T-cell (primary cell): ENCODE measurements at regions not wholly inside any gene's neighbourhood (a gene's known extent, or its start where the extent isn't known, plus 50 kb on each side); places are given as distances from the start of the nearest gene placed in this dataset.
"Not testable (repeated sequence)": the region's sequence is repeated elsewhere in the genome, so short reads cannot be mapped to it uniquely, and the experiment has no call there.

ENCODE experiments used
- ATAC-seq, 4 experiments: fragments of 200-7000 bp in 3 of 4; fragments of 150-1000 bp in 1 of 4; cut with Tn5 transposase; replicated peaks in 1 of 4; 1 replicate in 3 of 4; 2 replicates in 1 of 4; pipeline ENCODE4 v1.10.0; 2021; ENCODE audit warnings: moderate library complexity in 3 of 4, mild to moderate bottlenecking in 2 of 4, moderate number of reproducible peaks in 1 of 4
- CTCF ChIA-PET, 2 donors: fragments of 300-600 bp; sonication (Branson Sonifier 250); formaldehyde crosslinking; loops; one replicate each; lab custom pipeline; 2022; ENCODE audit warnings: antibody characterized with exemption in 2 of 2; lab: Charles Lee
- POLR2A ChIA-PET, 2 donors: fragments of 300-600 bp; sonication (Branson Sonifier 250); formaldehyde crosslinking; loops; one replicate each; lab custom pipeline; 2022; ENCODE audit warnings: antibody characterized with exemption in 2 of 2; lab: Charles Lee
- DNase-seq, 35 experiments: peaks; one replicate each; pipeline versions ENCODE4 v3.0.0 to v3.0.0-alpha.2; 2013 to 2023
- H3K27ac ChIP-seq: one replicate; pipeline ENCODE4 v1.5.1; 2013; ENCODE audit warnings: low read length
- H3K27me3 ChIP-seq, 2 experiments: replicated peaks in 1 of 2; 1 replicate in 1 of 2; 2 replicates in 1 of 2; pipeline versions ENCODE4 v1.6.1 to v1.7.0; 2013; ENCODE audit warnings: low read length in 1 of 2, mixed read lengths in 1 of 2; ENCODE audit not compliant: control insufficient read depth in 2 of 2, insufficient read depth in 2 of 2; ENCODE audit errors: extremely low read depth in 1 of 2
- H3K36me3 ChIP-seq, 2 donors: 1 replicate in 1 of 2; 2 replicates in 1 of 2; pipeline versions ENCODE4 v1.6.1 to v1.7.0; 2013; ENCODE audit warnings: low read length in 1 of 2; ENCODE audit not compliant: control insufficient read depth in 2 of 2, insufficient read depth in 1 of 2; ENCODE audit errors: extremely low read depth in 1 of 2
- H3K4me1 ChIP-seq, 2 experiments: 1 replicate in 1 of 2; 2 replicates in 1 of 2; pipeline versions ENCODE4 v1.6.1 to v1.7.0; 2013; ENCODE audit warnings: low read length in 2 of 2, mixed read lengths in 1 of 2; ENCODE audit not compliant: insufficient read depth in 2 of 2, control insufficient read depth in 1 of 2; ENCODE audit errors: extremely low read depth in 1 of 2
- H3K4me3 ChIP-seq, 2 donors: 1 replicate in 1 of 2; 2 replicates in 1 of 2; pipeline versions ENCODE4 v1.5.1 to v1.7.0; 2013; ENCODE audit warnings: mild to moderate bottlenecking in 2 of 2, low read length in 1 of 2, moderate library complexity in 1 of 2; ENCODE audit not compliant: control insufficient read depth in 1 of 2; ENCODE audit errors: extremely low read depth in 1 of 2
- H3K9me3 ChIP-seq: 2 replicates; pipeline ENCODE4 v1.7.0; 2013
- H3K27ac Mint-ChIP-seq, 2 donors: one replicate each; pipeline ENCODE4 v1.8.0; 2020 to 2021; ENCODE audit warnings: mild to moderate bottlenecking in 2 of 2, mixed read lengths in 2 of 2
- H3K27me3 Mint-ChIP-seq, 2 donors: one replicate each; pipeline ENCODE4 v1.8.0; 2021 to 2022; ENCODE audit warnings: mixed read lengths in 2 of 2
- H3K36me3 Mint-ChIP-seq: one replicate; pipeline ENCODE4 v1.8.0; 2021; ENCODE audit warnings: mixed read lengths
- H3K4me1 Mint-ChIP-seq, 3 donors: one replicate each; pipeline ENCODE4 v1.8.0; 2020 to 2022; ENCODE audit warnings: mixed read lengths in 3 of 3, mild to moderate bottlenecking in 1 of 3
- H3K4me3 Mint-ChIP-seq, 3 donors: one replicate each; pipeline ENCODE4 v1.8.0; 2020 to 2022; ENCODE audit warnings: mild to moderate bottlenecking in 3 of 3, mixed read lengths in 3 of 3, moderate library complexity in 3 of 3
- H3K9me3 Mint-ChIP-seq, 3 donors: one replicate each; pipeline ENCODE4 v1.8.0; 2020 to 2022; ENCODE audit warnings: mixed read lengths in 3 of 3
- WGBS: methylation state at CpG from one replicate; pipeline ENCODE4 v1.1.5; 2013; ENCODE audit warnings: missing lambda C conversion rate; ENCODE audit not compliant: insufficient coverage; 5-methylcytosine and 5-hydroxymethylcytosine counted together

DNA sequence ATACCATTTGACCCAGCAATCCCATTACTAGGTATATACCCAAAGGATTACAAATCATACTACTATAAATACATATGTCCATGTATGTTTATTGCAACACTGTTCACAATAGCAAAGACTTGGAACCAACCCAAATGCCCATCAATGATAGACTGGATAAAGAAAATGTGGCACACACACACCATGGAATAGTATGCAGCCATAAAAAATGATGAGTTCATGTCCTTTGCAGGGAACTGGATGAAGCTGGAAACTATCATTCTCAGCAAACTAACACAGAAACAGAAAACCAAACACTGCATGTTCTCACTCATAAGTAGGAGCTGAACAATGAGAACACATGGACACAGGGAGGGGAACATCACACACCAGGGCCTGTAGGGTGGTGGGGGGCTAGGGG is 127.7 kb upstream of the ARG1 start:
- H3K9me3 Mint-ChIP-seq, H3K4me3 ChIP-seq, H3K27me3 ChIP-seq, H3K27me3 Mint-ChIP-seq, H3K36me3 ChIP-seq, DNase-seq, H3K9me3 ChIP-seq, ATAC-seq, H3K4me3 Mint-ChIP-seq, CTCF ChIA-PET, H3K27ac ChIP-seq, POLR2A ChIA-PET, H3K36me3 Mint-ChIP-seq: not testable (repeated sequence)
- peaks cover 50 to 64% (median 60%) of the 10 kb centered on the region in 3 donors for H3K4me1 Mint-ChIP-seq
- H3K27ac Mint-ChIP-seq: peak overlapping the region in 1 of 2 donors; percentile 95
- peaks cover 5 to 15% of the 10 kb centered on the region in 2 experiments for H3K4me1 ChIP-seq

DNA sequence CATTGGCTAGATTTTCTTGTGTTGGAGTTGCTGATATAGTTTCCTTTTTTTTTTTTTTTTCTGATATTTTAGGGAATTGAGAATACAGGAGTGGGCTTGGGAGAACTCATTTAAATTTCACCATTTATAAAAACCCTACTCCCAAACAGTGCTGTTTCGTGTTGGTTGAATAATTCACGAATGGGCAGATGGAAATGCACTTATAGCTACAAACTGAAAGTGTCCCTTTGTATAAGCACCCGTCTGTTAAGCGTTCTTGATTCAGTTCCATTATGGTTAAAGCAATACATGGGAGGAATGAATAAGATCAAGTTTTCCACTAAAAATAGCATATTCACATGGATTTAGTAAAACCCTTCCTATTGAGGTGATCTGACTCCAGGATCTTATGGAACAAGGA is 122.2 kb upstream of the ARG1 start:
- DNase-seq (no peak), ATAC-seq (no peak)
- Mint-ChIP-seq H3K27me3 (no peaks in the 10 kb centered on the region), H3K9me3 (no peaks in the 10 kb centered on the region), H3K36me3 (no peaks in the 10 kb centered on the region), H3K4me1 (peaks cover 24 to 43% (median 36%) of the 10 kb centered on the region in 3 donors), H3K4me3 (peak overlapping the region in 2 of 3 donors; percentile 7 to 39), H3K27ac (no peak overlapping the region)
- WGBS: 100% methylated on average over 1 of the region's 4 CpGs
- no peaks in the 10 kb centered on the region for H3K9me3 ChIP-seq
- H3K27ac ChIP-seq: no peak overlapping the region
- H3K27me3 ChIP-seq: no peaks in the 10 kb centered on the region
- ChIA-PET POLR2A (no interaction called here), CTCF (interaction anchor here in 1 of 2 donors (0.6 kb wide), 1 partner anchor 21 kb away, joined by 3 read pairs; no protein-coding TSS in a partner anchor)
- H3K4me3 ChIP-seq: no peak overlapping the region
- H3K4me1 ChIP-seq: no peaks in the 10 kb centered on the region
- H3K36me3 ChIP-seq: no peaks in the 10 kb centered on the region

DNA sequence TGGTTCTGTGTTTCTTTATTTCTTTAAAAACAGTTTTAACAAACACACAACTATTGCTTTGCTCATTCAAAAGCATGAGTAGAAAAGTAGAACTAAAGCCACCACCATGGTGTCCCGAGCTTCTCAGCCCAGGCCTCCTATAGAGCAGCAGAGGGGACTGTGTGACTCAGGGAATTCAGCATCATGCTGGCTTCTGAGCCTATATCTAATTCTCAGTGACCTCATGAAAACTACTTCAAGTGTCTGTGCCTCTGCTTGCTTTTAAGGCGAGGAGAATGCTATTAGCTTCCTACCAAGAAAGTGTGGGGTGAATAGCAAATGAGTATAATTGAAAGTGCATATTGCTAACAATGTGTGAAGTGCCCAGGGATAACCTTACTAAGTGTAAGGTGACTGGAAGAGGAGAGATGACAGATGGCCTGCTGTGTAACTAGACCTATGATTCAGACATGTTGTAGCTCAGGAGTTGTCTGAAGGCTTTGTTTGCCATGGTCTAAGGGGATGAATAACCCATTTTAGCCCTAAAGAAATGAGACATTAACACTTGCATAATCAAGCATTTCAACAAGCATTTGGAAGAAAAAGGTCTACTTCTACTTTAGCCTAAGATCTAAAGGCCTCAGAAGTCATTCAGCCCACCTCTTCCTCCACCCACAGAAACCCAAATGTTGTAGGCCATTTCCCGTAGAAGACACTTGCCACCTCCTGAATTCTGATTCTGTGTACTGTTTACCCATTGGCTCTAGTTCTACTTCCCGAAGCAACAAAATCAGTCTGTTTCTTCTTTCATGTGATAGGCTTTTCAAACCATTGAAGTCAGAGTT is 121.5 kb upstream of the ARG1 start:
- DNase-seq (no peak), ATAC-seq (peak in 1 of 4 experiments; percentile 58)
- Histone ChIP-seq H3K27me3 (no peaks in the 10 kb centered on the region), H3K9me3 (no peaks in the 10 kb centered on the region), H3K4me1 (no peaks in the 10 kb centered on the region), H3K4me3 (no peak overlapping the region), H3K27ac (no peak overlapping the region), H3K36me3 (no peaks in the 10 kb centered on the region)
- Mint-ChIP-seq H3K36me3 (no peaks in the 10 kb centered on the region), H3K9me3 (no peaks in the 10 kb centered on the region), H3K27me3 (no peaks in the 10 kb centered on the region), H3K4me1 (peaks cover 24 to 43% (median 36%) of the 10 kb centered on the region in 3 donors), H3K4me3 (peak overlapping the region in 2 of 3 donors; percentile 7 to 39), H3K27ac (peak overlapping the region in 1 of 2 donors; percentile 75)
- ChIA-PET POLR2A (no interaction called here), CTCF (no interaction called here)
- WGBS: 28% methylated on average over 2 of the region's 4 CpGs

DNA sequence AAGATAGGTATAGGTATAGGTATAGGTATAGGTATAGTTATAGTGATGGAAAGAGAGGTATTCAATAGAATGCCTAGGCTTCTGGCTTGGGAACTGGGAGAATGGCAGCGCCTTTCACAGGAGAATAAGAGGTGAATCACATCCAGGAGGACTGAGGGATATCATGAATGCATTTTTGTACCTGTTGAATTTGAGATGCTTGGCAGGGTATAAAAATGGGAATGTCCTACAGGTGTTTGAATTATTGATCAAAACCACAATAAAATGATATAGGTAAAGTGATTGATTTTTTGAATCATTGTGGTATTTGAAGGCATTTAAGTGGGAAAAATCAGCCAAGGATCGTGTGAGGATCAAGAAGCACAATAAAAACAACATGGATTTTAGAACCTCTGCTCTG is 119.2 kb upstream of the ARG1 start:
- Mint-ChIP-seq H3K36me3 (no peaks in the 10 kb centered on the region), H3K27ac (no peak overlapping the region), H3K4me3 (no peak overlapping the region), H3K9me3 (no peaks in the 10 kb centered on the region), H3K27me3 (no peaks in the 10 kb centered on the region), H3K4me1 (peaks cover 16 to 31% (median 23%) of the 10 kb centered on the region in 3 donors)
- Histone ChIP-seq H3K36me3 (no peaks in the 10 kb centered on the region), H3K4me1 (no peaks in the 10 kb centered on the region), H3K9me3 (no peaks in the 10 kb centered on the region), H3K27me3 (no peaks in the 10 kb centered on the region), H3K4me3 (no peak overlapping the region), H3K27ac (no peak overlapping the region)
- ATAC-seq (no peak), DNase-seq (no peak)
- ChIA-PET CTCF (no interaction called here), POLR2A (no interaction called here)
- 65% methylated on average over 2 of the region's 2 CpGs for WGBS

DNA sequence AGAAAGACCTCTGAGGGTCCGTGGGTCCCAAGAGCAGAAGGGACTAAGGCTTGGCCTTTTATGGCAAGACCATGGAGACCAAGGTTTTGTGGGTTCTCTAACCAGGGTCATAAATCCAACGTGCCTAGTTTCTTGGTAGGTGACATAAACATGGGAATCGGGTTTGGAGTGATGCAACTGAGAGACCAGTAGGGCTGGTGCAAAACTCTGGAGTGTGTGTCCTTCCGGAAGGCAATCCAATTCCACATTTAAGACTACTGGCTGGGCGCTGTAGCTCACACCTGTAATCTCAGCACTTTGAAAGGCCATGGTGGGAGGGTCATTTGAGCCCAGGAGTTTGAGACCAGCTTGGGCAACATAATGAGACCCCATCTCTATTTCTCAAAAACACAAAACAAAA is 116.5 kb upstream of the ARG1 start:
- Mint-ChIP-seq H3K9me3 (no peaks in the 10 kb centered on the region), H3K27ac (no peak overlapping the region), H3K4me1 (peaks cover 12 to 17% (median 12%) of the 10 kb centered on the region in 3 donors), H3K27me3 (no peaks in the 10 kb centered on the region), H3K4me3 (no peak overlapping the region), H3K36me3 (no peaks in the 10 kb centered on the region)
- CTCF ChIA-PET: no interaction called here
- Histone ChIP-seq H3K36me3 (no peaks in the 10 kb centered on the region), H3K27ac (no peak overlapping the region), H3K27me3 (no peaks in the 10 kb centered on the region), H3K9me3 (no peaks in the 10 kb centered on the region), H3K4me3 (no peak overlapping the region), H3K4me1 (no peaks in the 10 kb centered on the region)
- 55% methylated on average over 1 of the region's 5 CpGs for WGBS
- POLR2A ChIA-PET: interaction anchor here in 1 of 2 donors (0.6 kb wide), 1 partner anchor 1177 kb away, joined by 3 read pairs; no protein-coding TSS in a partner anchor
- DNase-seq (no peak), ATAC-seq (no peak)

DNA sequence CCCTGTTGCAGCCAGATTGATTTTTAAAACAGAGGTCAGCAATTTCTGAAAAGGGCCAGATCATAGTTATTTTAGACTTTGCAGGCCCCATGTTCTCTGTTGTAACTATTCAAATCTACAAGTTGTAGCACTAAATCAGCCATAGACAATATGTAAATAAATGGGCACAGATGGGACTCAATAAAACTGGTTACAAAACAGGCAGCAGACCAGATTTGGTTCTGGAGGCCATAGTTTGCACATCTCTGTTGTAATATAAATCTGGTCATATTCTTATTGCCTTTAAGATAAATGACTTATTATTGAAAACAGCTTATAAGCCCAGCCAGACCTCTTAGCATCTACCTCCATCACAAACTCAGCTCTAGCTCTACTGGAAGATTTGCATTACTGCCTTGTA is 114.0 kb upstream of the ARG1 start:
- H3K4me1 ChIP-seq: no peaks in the 10 kb centered on the region

More for the DNA sequence above, 114.0 kb upstream of the ARG1 start:
- no peak overlapping the region for H3K27ac Mint-ChIP-seq
- H3K36me3 Mint-ChIP-seq: no peaks in the 10 kb centered on the region
- H3K9me3 ChIP-seq: no peaks in the 10 kb centered on the region
- ChIA-PET POLR2A (no interaction called here), CTCF (interaction anchor here in 1 of 2 donors (1.2 kb wide), 1 partner anchor 259 kb away, joined by 3 read pairs; no protein-coding TSS in a partner anchor)
- H3K9me3 Mint-ChIP-seq: no peaks in the 10 kb centered on the region
- no peak overlapping the region for H3K4me3 Mint-ChIP-seq
- no peak for DNase-seq
- no peaks in the 10 kb centered on the region for H3K36me3 ChIP-seq
- H3K4me3 ChIP-seq: no peak overlapping the region
- H3K27me3 ChIP-seq: no peaks in the 10 kb centered on the region
- no peak for ATAC-seq
- peaks cover 6 to 10% (median 6%) of the 10 kb centered on the region in 3 donors for H3K4me1 Mint-ChIP-seq
- H3K27me3 Mint-ChIP-seq: no peaks in the 10 kb centered on the region
- H3K27ac ChIP-seq: no peak overlapping the region
